ENCODE measurements at regions not wholly inside any gene's neighbourhood (a gene's known extent, or its start where the extent isn't known, plus 50 kb on each side); places are given as distances from the start of the nearest gene placed in this dataset.

GRCh38 chr10:84966708-84967441, 638.5 kb downstream of the CCSER2 start:
- no peak for TF ChIP-seq CTCF (IDR thresholded peaks at IDR 0.05)
- no peak for TF ChIP-seq POLR2A (IDR thresholded peaks at IDR 0.05)
- no peak for TF ChIP-seq POLR2AphosphoS5 (IDR thresholded peaks at IDR 0.05)
- TF ChIP-seq EP300 (IDR thresholded peaks at IDR 0.05), result no peak

Measured in gastroesophageal sphincter (tissue), 3 donors.